HCT116 (cell line): ENCODE measurements at regions not wholly inside any gene's neighbourhood (a gene's known extent, or its start where the extent isn't known, plus 50 kb on each side); places are given as distances from the start of the nearest gene placed in this dataset.

Source experiments
- ATAC-seq: fragments of 200-7000 bp; cut with Tn5 transposase; 2 replicates; pipeline ENCODE4 v1.9.1; 2020; ENCODE audit warnings: mild to moderate bottlenecking, moderate library complexity
- BruUV-seq: library from RNA; stranded (reverse); fragments of 400-500 nt; replicated peaks from 2 replicates; lab custom pipeline; 2021; lab: Mats Ljungman, UMichigan
- CTCF ChIA-PET: fragments of 300-600 bp; sonication (Branson Sonifier 250); formaldehyde crosslinking; loops from one replicate; lab custom pipeline; 2021; ENCODE audit warnings: antibody characterized with exemption; lab: Charles Lee
- POLR2A ChIA-PET: fragments of 300-600, 350-600 bp; sonication (Branson Sonifier 250); formaldehyde crosslinking; loops from one replicate; lab custom pipeline; 2021; ENCODE audit warnings: antibody characterized with exemption; lab: Charles Lee
- RAD21 ChIA-PET, 2 experiments: fragments of 300-600 bp; sonication (Branson Sonifier 250); formaldehyde crosslinking; loops; one replicate each; lab custom pipeline; 2023; ENCODE audit warnings: low total read pairs in 2 of 2; ENCODE audit not compliant: uncharacterized antibody in 2 of 2, unreplicated experiment in 2 of 2, low non-redundant PET in 1 of 2; lab: Charles Lee
- DNase-seq: peaks from one replicate; pipeline ENCODE4 v3.0.0-alpha.2; 2010; ENCODE audit warnings: low read depth, low spot score
- H2AFZ ChIP-seq: fragments of 200-600 bp; shearing (Covaris generic), sonication (generic); 2 replicates; pipeline ENCODE4 v1.6.1; 2017; ENCODE audit warnings: low read depth, mixed run types, mixed read lengths, antibody characterized with exemption, low read length; ENCODE audit not compliant: poor library complexity, severe bottlenecking
- H3K27ac ChIP-seq: 2 replicates; pipeline ENCODE4 v1.5.1; 2012; ENCODE audit warnings: low read depth, low read length
- H3K27me3 ChIP-seq: fragments of 200-600 bp; sonication (generic); 2 replicates; pipeline ENCODE4 v1.6.1; 2016; ENCODE audit warnings: mixed run types, low read length, mixed read lengths; ENCODE audit not compliant: insufficient read depth
- H3K36me3 ChIP-seq, 2 experiments: fragments of 200-500 bp in 1 of 2; fragments of 200-600 bp in 1 of 2; sonication (Bioruptor generic) in 1 of 2; sonication (generic) in 1 of 2; 2 replicates each; pipeline versions ENCODE4 v1.5.1 to v1.6.1; 2014 to 2016; ENCODE audit warnings: low read length in 2 of 2, inconsistent platforms in 1 of 2, mixed read lengths in 1 of 2, mixed run types in 1 of 2; ENCODE audit not compliant: insufficient read depth in 2 of 2, control insufficient read depth in 1 of 2
- H3K4me1 ChIP-seq, 2 experiments: fragments of 200-600 bp in 1 of 2; sonication (generic) in 1 of 2; 2 replicates each; pipeline versions ENCODE4 v1.5.1 to v1.6.1; 2012 to 2017; ENCODE audit warnings: low read length in 2 of 2, inconsistent platforms in 1 of 2, mild to moderate bottlenecking in 1 of 2, mixed read lengths in 1 of 2, mixed run types in 1 of 2, moderate library complexity in 1 of 2; ENCODE audit not compliant: insufficient read depth in 2 of 2, control insufficient read depth in 1 of 2
- H3K4me2 ChIP-seq: fragments of 200-600 bp; sonication (generic); 2 replicates; pipeline ENCODE4 v1.6.1; 2017; ENCODE audit warnings: mixed run types, low read length, mixed read lengths
- H3K4me3 ChIP-seq, 2 experiments: fragments of 200-600 bp in 1 of 2; sonication (generic) in 1 of 2; replicated peaks in 1 of 2; 2 replicates each; pipeline ENCODE4 v1.5.1; 2011 to 2016; ENCODE audit warnings: low read length in 2 of 2, control low read depth in 1 of 2, low read depth in 1 of 2, mild to moderate bottlenecking in 1 of 2, mixed read lengths in 1 of 2, mixed run types in 1 of 2
- H3K79me2 ChIP-seq: fragments of 200-600 bp; sonication (generic); 2 replicates; pipeline ENCODE4 v1.6.1; 2017; ENCODE audit warnings: mild to moderate bottlenecking, mixed run types, low read length, moderate library complexity, mixed read lengths; ENCODE audit not compliant: insufficient read depth
- H3K9ac ChIP-seq: fragments of 200-600 bp; sonication (generic); 2 replicates; pipeline ENCODE4 v1.6.1; 2016; ENCODE audit warnings: low read length, mixed read lengths
- H3K9me2 ChIP-seq: fragments of 200-600 bp; sonication (generic), shearing (Covaris generic); 2 replicates; pipeline ENCODE4 v1.6.1; 2017; ENCODE audit warnings: mixed run types, mild to moderate bottlenecking, moderate library complexity; ENCODE audit not compliant: insufficient read depth
- H3K9me3 ChIP-seq, 2 experiments: fragments of 200-500 bp in 1 of 2; fragments of 200-600 bp in 1 of 2; sonication (Bioruptor generic) in 1 of 2; sonication (generic) in 1 of 2; 2 replicates each; pipeline ENCODE4 v1.6.1; 2014 to 2017; ENCODE audit warnings: low read length in 2 of 2, mixed read lengths in 2 of 2, inconsistent platforms in 1 of 2, low read depth in 1 of 2, mild to moderate bottlenecking in 1 of 2, mixed run types in 1 of 2, moderate library complexity in 1 of 2; ENCODE audit not compliant: control insufficient read depth in 1 of 2, insufficient read depth in 1 of 2
- H4K20me1 ChIP-seq: fragments of 200-600 bp; sonication (generic), shearing (Covaris generic); 2 replicates; pipeline ENCODE4 v1.6.1; 2017; ENCODE audit warnings: mixed run types, mild to moderate bottlenecking, moderate library complexity; ENCODE audit not compliant: insufficient read depth
- ATF3 ChIP-seq: IDR thresholded peaks from 2 replicates; pipeline ENCODE4 v1.6.1; 2012
- CBX3 ChIP-seq: IDR thresholded peaks from 2 replicates; pipeline ENCODE4 v1.6.1; 2012; ENCODE audit warnings: low read depth
- CEBPB ChIP-seq: IDR thresholded peaks from 2 replicates; pipeline ENCODE4 v1.6.1; 2012; ENCODE audit warnings: low read depth
- ELF1 ChIP-seq: IDR thresholded peaks from 2 replicates; pipeline ENCODE4 v1.6.1; 2012; ENCODE audit warnings: low read depth, borderline replicate concordance
- EZH2 ChIP-seq: fragments of 200-600 bp; sonication (generic); IDR thresholded peaks from 2 replicates; pipeline ENCODE4 v1.6.1; 2017; ENCODE audit warnings: antibody characterized with exemption, mixed run types
- EZH2phosphoT487 ChIP-seq: fragments of 200-600 bp; IDR thresholded peaks from 2 replicates; pipeline ENCODE4 v1.6.1; 2018; ENCODE audit warnings: antibody characterized with exemption, borderline replicate concordance
- POLR2AphosphoS5 ChIP-seq: IDR thresholded peaks from 2 replicates; pipeline ENCODE4 v1.6.1; 2011; ENCODE audit warnings: mild to moderate bottlenecking, low read depth, low read length, moderate library complexity
- RAD21 ChIP-seq: IDR thresholded peaks from 2 replicates; pipeline ENCODE4 v1.6.1; 2012; ENCODE audit warnings: low read depth, mild to moderate bottlenecking
- SIN3A ChIP-seq: IDR thresholded peaks from 2 replicates; pipeline ENCODE4 v1.6.1; 2012; ENCODE audit warnings: low read depth
- SP1 ChIP-seq: IDR thresholded peaks from 2 replicates; pipeline ENCODE4 v1.6.1; 2012; ENCODE audit warnings: low read depth
- SRF ChIP-seq: IDR thresholded peaks from 2 replicates; pipeline ENCODE4 v1.6.1; 2012; ENCODE audit warnings: low read depth
- ZBTB33 ChIP-seq: IDR thresholded peaks from 2 replicates; pipeline ENCODE4 v1.6.1; 2011; ENCODE audit warnings: mild to moderate bottlenecking, low read length, moderate library complexity; ENCODE audit not compliant: insufficient replicate concordance; ENCODE audit errors: extremely low read depth
- ZNF274 ChIP-seq: fragments of 200-500 bp; sonication (Bioruptor generic); IDR thresholded peaks from 2 replicates; pipeline ENCODE4 v1.6.1; 2014; ENCODE audit warnings: mild to moderate bottlenecking, low read depth, low read length, inconsistent platforms
- intact Hi-C: fragments of 100-400 bp; cut with micrococcal nuclease; formaldehyde crosslinking; loops from 2 replicates; pipeline ENCODE4 v1.10.0; 2022
- TF ChIP-seq, protein P1 (sequence below), 3 experiments: fragments of 200-600 bp in 1 of 3; sonication (generic) in 1 of 3; IDR thresholded peaks in 2 of 3; conservative IDR thresholded peaks in 1 of 3; 2 replicates each; pipeline ENCODE4 v1.5.1; 2012 to 2017; ENCODE audit warnings: low read depth in 2 of 3, low read length in 2 of 3, antibody characterized with exemption in 1 of 3, borderline replicate concordance in 1 of 3, control low read depth in 1 of 3, mild to moderate bottlenecking in 1 of 3, mixed read lengths in 1 of 3, mixed run types in 1 of 3, moderate library complexity in 1 of 3; ENCODE audit not compliant: insufficient read depth in 1 of 3
- TF ChIP-seq, protein P2 (sequence below): IDR thresholded peaks from 2 replicates; pipeline ENCODE4 v1.6.1; 2012

GRCh38 chr4:57404483-57404882 is 294.3 kb upstream of the IGFBP7 start:
- Histone ChIP-seq H3K36me3 (no peaks in the 10 kb centered on the region), H4K20me1 (no peaks in the 10 kb centered on the region), H3K9me3 (no peaks in the 10 kb centered on the region), H3K27me3 (no peaks in the 10 kb centered on the region), H3K9me2 (no peaks in the 10 kb centered on the region), H3K9ac (no peak overlapping the region), H3K79me2 (no peaks in the 10 kb centered on the region), H2AFZ (no peak overlapping the region), H3K27ac (no peak overlapping the region), H3K4me3 (no peak overlapping the region), H3K4me1 (no peaks in the 10 kb centered on the region), H3K4me2 (no peak overlapping the region)
- DNase-seq (no peak), ATAC-seq (no peak)
- intact Hi-C loops, result no loop called here
- ChIA-PET RAD21 (no interaction called here), CTCF (no interaction called here), POLR2A (no interaction called here)
- TF ChIP-seq ELF1 (no peak), EZH2phosphoT487 (no peak), ZBTB33 (no peak), CEBPB (no peak), POLR2AphosphoS5 (no peak), SIN3A (no peak), CBX3 (no peak), ATF3 (no peak), SRF (no peak), ZNF274 (no peak), RAD21 (no peak), SP1 (no peak), EZH2 (no peak)
- TF ChIP-seq, protein P1, sequence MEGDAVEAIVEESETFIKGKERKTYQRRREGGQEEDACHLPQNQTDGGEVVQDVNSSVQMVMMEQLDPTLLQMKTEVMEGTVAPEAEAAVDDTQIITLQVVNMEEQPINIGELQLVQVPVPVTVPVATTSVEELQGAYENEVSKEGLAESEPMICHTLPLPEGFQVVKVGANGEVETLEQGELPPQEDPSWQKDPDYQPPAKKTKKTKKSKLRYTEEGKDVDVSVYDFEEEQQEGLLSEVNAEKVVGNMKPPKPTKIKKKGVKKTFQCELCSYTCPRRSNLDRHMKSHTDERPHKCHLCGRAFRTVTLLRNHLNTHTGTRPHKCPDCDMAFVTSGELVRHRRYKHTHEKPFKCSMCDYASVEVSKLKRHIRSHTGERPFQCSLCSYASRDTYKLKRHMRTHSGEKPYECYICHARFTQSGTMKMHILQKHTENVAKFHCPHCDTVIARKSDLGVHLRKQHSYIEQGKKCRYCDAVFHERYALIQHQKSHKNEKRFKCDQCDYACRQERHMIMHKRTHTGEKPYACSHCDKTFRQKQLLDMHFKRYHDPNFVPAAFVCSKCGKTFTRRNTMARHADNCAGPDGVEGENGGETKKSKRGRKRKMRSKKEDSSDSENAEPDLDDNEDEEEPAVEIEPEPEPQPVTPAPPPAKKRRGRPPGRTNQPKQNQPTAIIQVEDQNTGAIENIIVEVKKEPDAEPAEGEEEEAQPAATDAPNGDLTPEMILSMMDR (IDR thresholded peaks at IDR 0.05 in 2 of 3, conservative IDR thresholded peaks at IDR 0.05 in 1 of 3; ENCODE audit: borderline replicate concordance in 1 of 3, insufficient read depth in 1 of 3, low read depth in 2 of 3, low read length in 2 of 3), result no peak
- TF ChIP-seq, protein P2, sequence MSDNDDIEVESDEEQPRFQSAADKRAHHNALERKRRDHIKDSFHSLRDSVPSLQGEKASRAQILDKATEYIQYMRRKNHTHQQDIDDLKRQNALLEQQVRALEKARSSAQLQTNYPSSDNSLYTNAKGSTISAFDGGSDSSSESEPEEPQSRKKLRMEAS, result no peak
- BruUV-seq, result no TSS peak
